Fibroblast of skin of back (primary cell): ENCODE measurements at regions not wholly inside any gene's neighbourhood (a gene's known extent, or its start where the extent isn't known, plus 50 kb on each side); places are given as distances from the start of the nearest gene placed in this dataset.
"Not testable (repeated sequence)": the region's sequence is repeated elsewhere in the genome, so short reads cannot be mapped to it uniquely, and the experiment has no call there.

Experiments used
- DNase-seq: peaks from one replicate; pipeline ENCODE4 v3.0.0-alpha.2; 2013

DNA sequence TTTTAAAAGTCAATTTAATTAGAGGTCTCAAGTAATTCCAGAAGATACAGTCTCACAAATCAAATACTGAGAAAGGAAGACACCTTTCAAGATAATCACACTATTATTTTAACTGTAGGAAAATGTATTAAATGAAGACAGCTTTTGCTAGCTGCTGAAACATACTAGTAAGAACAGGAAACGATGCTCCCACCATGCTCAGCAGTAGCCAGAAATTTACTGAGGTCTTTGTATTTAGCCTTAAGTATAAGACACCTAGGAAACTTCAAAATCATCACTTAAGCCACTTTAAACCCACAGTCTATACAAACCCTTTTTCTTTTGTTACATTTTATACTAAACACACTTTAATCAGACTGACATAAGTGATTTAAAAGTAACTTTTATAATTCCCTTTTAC, 72.7 kb upstream of the NPIPB12 start:
- not testable (repeated sequence) for DNase-seq

- DNase-seq = not testable (repeated sequence)
Observed at GRCh38 chr16:29581764-29582163, 75.6 kb upstream of the NPIPB12 start.

- not testable (repeated sequence) for DNase-seq
Observed at GRCh38 chr16:29591919-29592318, 71.1 kb upstream of the SPN start.

GRCh38 chr16:29594269-29594925, 68.7 kb upstream of the SPN start:
- not testable (repeated sequence) for DNase-seq

DNA sequence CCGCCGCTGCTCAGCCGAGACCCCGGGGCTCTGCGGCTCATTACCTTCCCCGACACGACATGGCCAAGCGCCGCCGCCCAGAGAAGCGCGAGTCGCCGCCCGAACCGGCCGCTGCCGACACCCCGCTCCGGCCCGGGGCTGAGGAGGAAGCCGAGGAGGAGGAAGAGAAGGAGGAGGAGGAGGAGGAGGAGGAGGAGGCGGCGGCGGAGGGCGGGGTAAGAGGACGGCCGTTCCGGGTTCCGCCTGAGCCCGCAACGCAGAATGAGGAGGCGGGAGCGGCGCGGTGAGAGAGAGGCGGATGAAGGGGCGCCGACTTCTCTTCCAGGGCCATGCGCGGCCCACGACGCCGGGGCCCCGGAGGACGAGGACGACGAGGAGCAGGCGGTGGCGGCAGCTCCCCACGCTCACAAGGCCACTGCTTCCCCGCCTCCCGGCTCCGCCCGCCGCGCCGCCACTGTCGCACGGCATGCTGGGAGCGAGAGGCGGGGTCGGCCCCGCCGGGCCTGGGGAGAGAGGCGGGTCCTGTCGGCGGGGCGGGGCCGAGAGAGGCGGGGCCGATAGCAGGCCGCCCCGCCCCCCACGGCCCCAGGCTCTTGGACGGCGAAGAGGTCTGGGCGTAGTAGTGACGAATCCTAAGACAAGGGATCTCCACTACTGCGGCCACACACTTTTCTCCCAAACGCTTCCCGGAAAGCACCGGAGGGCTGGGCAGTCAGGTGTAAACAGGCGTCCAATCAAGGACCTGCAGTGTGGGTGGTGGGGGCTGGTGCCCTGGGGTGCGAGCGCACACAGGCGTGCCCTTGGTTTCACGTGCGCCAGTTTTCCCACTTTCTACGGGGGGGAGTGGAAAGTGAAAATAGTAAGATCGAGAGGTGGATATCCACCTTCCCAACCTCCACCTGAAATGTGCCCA, 67.9 kb upstream of the SPN start:
- DNase-seq = peak; percentile 88

GRCh38 chr16:29597030-29597429, 66.0 kb upstream of the SPN start:
- DNase-seq = not testable (repeated sequence)

GRCh38 chr16:29600111-29601000, 62.7 kb upstream of the SPN start:
- not testable (repeated sequence) for DNase-seq

DNA sequence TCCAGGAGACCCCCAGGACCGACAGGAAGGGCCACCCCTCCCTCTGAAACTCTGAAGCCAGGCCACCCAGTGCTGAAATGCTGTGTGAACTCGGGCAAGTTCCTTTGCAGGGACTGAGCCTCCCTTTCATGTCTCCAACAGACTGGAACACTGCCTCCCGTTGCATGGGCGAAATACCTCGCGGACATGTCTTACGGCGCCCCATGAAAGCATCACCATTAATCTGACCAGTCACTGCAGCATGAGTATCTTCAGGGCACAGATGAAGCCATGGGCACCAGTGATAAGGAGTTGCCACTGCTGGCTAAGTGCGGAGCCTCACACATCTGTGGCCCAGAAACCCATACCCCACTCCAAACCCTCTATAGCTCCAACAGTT, 60.8 kb upstream of the SPN start:
- DNase-seq = not testable (repeated sequence)

GRCh38 chr16:29602683-29603088, 60.4 kb upstream of the SPN start:
- DNase-seq = not testable (repeated sequence)

GRCh38 chr16:29604631-29605549, 58.2 kb upstream of the SPN start:
- DNase-seq = peak; percentile 82

- not testable (repeated sequence) for DNase-seq
Observed at GRCh38 chr16:29605593-29606205, 57.3 kb upstream of the SPN start.

DNA sequence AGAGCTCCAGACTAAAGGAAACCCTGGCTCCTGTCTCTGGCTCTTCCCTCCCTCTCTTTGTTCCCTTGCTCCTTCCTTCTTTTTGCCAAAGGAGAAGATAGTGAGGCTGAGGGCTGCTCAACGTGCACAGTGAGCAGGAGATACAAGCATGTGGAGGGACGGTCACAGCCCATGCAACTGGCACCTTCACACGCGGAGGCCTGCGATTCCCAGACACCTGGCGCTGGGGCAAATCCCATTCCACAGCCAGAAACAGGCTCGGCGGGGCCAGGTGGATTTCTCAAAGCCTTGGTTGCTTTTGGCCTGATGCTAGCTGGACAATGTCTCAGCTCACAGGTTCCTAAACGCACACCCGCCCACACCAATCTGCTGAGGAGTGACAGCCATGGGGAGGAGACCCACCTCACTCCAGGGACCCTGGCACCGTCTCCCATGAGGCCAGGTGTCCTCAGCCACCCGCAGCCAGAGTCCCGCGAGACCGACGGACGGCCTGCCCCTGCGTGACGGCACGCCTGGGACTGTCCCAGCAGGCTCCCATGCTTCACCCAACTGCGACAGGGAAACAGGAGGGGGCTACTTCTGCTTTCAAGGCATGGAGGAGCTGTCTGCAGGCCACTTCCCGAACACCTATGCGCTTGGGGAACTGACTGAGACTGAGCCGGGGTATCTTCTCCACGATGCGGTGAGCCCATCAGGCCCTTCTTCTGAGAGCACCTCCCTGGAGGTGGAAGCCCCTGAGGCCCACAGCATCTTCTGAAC, 56.2 kb upstream of the SPN start:
- not testable (repeated sequence) for DNase-seq

DNA sequence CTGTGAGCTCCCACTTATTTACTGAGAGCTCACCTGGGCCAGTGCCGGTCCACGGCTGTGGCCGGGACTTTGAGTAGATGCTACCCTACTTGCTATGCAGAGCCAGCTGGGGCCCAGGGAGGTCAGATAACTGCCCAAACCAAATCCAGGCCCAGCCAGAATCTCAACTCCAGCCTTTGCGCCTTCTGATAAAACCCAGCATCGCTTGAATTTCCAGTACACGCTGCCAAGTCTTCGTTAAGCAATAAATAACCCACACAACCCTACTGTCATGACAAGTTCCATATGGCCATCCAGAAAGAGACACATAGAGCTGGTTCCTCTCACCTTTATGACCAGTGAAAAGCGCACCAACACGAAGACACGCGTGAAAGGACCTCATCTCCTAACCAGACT, 55.6 kb upstream of the SPN start:
- not testable (repeated sequence) for DNase-seq

GRCh38 chr16:29612381-29613306, 50.4 kb upstream of the SPN start:
- DNase-seq = not testable (repeated sequence)
